ENCODE measurements at regions not wholly inside any gene's neighbourhood (a gene's known extent, or its start where the extent isn't known, plus 50 kb on each side); places are given as distances from the start of the nearest gene placed in this dataset.

DNA sequence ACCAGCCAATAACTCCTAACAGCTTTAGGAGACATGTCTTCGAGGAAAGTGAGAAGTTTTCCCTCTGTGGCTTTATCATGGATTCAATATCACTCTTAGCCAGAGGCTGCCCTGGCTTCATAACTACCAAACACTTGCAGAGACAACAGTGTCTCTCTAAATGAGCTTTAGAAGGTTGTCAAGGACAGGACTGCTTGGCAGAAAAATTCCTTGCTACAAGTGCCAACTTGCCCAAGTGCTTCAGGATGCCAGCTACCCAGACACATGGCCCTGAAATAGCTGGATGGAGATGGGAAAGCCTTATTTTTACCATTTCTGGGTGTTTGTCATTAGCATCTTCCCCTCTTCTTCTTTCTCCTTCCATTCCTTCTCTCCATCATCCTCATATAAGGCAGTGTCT is 137.1 kb upstream of the MDFIC start:
- TF ChIP-seq YY1 (IDR thresholded peaks at IDR 0.05; ENCODE audit: insufficient read depth, insufficient read length) (no peak), SUZ12 (IDR thresholded peaks at IDR 0.05; ENCODE audit: extremely low read depth, insufficient read depth, insufficient read length) (no peak)

Measured in NT2/D1 (cell line).